ENCODE measurements at regions not wholly inside any gene's neighbourhood (a gene's known extent, or its start where the extent isn't known, plus 50 kb on each side); places are given as distances from the start of the nearest gene placed in this dataset.
"Not testable (repeated sequence)": the region's sequence is repeated elsewhere in the genome, so short reads cannot be mapped to it uniquely, and the experiment has no call there.

- no peak for DNase-seq
Observed at GRCh38 chr19:28614634-28615545, 598.1 kb downstream of the UQCRFS1 start.

- no peak for DNase-seq
Observed at GRCh38 chr19:28612275-28612769, 600.6 kb downstream of the UQCRFS1 start.

GRCh38 chr19:28611227-28611914, 601.6 kb downstream of the UQCRFS1 start:
- DNase-seq: not testable (repeated sequence)

GRCh38 chr19:28610731-28611130, 602.2 kb downstream of the UQCRFS1 start:
- DNase-seq: no peak

- no peak for DNase-seq
Observed at GRCh38 chr19:28609944-28610343, 603.0 kb downstream of the UQCRFS1 start.

- no peak for DNase-seq
Observed at GRCh38 chr19:28609091-28609755, 603.7 kb downstream of the UQCRFS1 start.

- DNase-seq: no peak
Observed at GRCh38 chr19:28608292-28608691, 604.7 kb downstream of the UQCRFS1 start.

- DNase-seq: no peak
Observed at GRCh38 chr19:28607066-28607583, 605.8 kb downstream of the UQCRFS1 start.

- DNase-seq: no peak
Observed at GRCh38 chr19:28606269-28607032, 606.5 kb downstream of the UQCRFS1 start.

- DNase-seq: no peak
Observed at GRCh38 chr19:28605501-28606268, 607.3 kb downstream of the UQCRFS1 start.

GRCh38 chr19:28603453-28603852, 609.5 kb downstream of the UQCRFS1 start:
- DNase-seq: no peak

GRCh38 chr19:28602675-28603298, 610.2 kb downstream of the UQCRFS1 start:
- no peak for DNase-seq

- no peak for DNase-seq
Observed at GRCh38 chr19:28601723-28602440, 611.1 kb downstream of the UQCRFS1 start.

- DNase-seq: no peak
Observed at GRCh38 chr19:28598861-28599260, 614.1 kb downstream of the UQCRFS1 start.

GRCh38 chr19:28596561-28597071, 616.3 kb downstream of the UQCRFS1 start:
- no peak for DNase-seq

- no peak for DNase-seq
Observed at GRCh38 chr19:28595722-28596480, 617.0 kb downstream of the UQCRFS1 start.

- DNase-seq: no peak
Observed at GRCh38 chr19:28594737-28595136, 618.2 kb downstream of the UQCRFS1 start.

GRCh38 chr19:28589991-28590411, 623.0 kb downstream of the UQCRFS1 start:
- not testable (repeated sequence) for DNase-seq

- no peak for DNase-seq
Observed at GRCh38 chr19:28586474-28586873, 626.5 kb downstream of the UQCRFS1 start.
